ENCODE measurements at regions not wholly inside any gene's neighbourhood (a gene's known extent, or its start where the extent isn't known, plus 50 kb on each side); places are given as distances from the start of the nearest gene placed in this dataset.
A peak's percentile ranks its signal among the peaks of the same experiment; 100 is the strongest.
"Not testable (repeated sequence)": the region's sequence is repeated elsewhere in the genome, so short reads cannot be mapped to it uniquely, and the experiment has no call there.

DNA sequence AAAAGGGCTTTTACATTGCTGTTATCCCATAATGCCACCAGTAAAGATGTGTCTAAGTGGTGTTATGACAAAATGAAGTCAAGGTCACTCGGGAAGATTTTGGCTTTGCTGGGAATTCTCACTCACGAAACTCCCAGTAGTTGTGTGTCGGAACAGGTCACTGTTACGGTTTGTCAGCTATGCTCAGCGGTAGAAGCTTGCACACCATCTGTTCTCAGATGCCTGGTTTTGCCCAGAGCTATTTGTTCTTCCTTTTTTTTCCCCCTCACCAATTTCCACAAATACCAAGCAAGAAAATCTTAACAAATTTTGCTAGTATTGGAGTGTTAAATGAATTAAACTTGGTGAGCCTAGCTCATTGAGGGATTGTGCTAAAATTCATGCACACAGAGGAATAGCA is 915.1 kb downstream of the MCTP2 start:
- no peak for DNase-seq (ENCODE audit: low spot score)

DNA sequence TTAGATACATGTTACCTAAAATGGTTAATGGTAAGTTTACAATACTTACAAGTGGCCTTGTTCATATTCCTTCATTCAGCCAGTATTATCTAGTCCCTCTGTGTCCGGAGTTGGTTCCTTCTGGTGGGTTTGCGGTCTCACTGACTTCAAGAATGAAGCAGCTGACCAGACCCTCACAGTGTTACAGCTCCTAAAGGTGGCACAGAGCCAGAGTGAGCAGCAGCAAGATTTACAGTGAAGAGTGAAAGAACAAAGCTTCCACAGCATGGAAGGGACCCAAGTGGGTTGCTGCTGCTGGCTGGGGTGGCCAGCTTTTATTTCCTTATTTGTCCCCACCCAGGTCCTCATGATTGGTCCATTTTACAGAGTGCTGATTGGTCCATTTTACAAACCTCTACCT is 916.8 kb downstream of the MCTP2 start:
- no peak for DNase-seq (ENCODE audit: low spot score)

DNA sequence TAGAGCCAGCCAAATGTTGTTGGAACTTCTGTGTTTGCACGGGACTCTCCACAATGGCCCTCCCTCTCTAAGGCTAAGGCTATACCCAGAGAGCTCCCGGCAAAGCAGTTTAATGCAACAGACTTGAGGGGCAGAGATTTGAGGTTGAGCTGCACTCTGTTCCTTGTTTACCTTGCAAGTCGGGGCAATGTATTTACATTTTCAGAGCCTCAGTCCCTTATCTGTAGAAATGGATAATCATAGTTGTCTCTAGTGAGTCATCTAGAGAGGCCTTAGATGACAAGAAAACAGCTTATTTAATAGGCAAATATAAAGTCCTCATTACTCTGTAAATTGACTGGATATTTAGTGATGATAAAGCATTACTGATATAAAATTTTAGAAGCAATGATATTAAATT is 917.7 kb downstream of the MCTP2 start:
- peak; percentile 10 for DNase-seq (ENCODE audit: low spot score)

DNA sequence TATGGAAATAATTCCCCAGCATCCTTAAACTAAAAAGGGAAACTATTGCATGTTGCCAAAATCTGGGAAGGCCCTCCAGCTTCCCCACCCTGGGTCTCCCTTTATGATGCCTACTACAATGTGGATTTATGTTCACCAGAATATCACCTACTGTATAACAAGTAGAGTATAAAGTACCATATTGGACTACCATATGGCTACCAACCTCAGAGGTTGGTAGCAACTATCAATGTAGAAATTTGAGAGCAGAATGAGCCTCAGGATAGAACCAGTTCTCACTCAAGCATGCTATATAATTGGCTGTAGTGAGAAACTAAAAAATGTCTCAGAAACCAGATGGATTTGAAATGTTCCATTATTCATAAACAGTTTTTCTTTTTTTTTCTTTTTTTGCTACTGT is 918.4 kb downstream of the MCTP2 start:
- no peak for DNase-seq (ENCODE audit: low spot score)

DNA sequence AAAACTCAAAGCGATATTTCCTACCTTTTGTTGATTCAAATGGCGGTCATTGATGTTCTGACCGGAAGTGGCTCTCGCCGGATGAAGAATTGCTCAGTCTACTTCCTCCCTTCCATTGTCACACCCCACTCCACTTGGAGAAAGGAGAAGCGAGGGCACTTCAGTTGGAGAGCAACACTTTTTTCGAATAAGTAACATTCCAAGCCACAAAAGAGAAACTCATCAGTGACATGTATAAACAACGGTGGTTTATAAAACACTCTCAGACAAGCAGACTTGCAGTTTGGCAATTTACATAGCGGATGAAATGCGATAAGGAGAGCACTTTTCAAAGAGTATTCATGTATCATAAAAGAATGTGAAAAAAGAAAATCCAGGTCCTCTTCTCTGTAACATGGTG is 919.1 kb downstream of the MCTP2 start:
- DNase-seq (ENCODE audit: low spot score), result no peak

DNA sequence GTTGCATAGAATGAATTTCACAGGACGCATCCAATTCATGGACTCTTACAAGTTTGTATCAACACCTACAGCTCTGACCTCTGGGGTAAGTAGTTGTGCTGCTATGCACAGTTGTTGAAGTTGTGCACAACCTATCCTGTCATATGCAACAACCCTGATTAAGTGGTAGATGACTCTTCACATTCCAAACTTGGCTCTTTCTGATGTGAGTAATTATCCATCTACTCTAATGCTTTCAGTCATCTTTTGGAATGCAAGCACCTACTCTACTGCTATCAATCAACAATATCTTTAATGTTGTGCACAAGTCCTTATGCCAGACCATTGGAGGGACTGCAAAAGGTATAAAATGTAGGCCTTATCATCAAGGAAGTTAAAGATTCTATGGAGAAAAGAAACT is 921.4 kb downstream of the MCTP2 start:
- DNase-seq (ENCODE audit: low spot score), result no peak

DNA sequence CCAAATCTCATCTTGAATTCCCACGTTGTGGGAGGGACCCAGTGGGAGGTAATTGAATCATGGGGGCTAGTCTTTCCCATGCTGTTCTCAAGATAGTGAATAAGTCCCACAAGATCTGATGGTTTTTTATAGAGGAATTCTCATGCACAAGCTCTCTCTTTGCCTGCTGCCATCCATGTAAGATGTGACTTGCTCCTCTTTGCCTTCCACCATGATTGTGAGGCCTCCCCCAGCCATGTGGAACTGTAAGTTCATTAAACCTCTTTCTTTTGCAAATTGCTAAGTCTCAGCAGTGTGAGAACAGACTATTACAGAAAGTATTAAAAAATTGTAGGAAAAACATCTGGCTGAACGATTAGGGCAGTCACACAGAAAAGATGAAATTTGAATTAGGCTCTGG is 921.8 kb downstream of the MCTP2 start:
- DNase-seq (ENCODE audit: low spot score), result not testable (repeated sequence)

DNA sequence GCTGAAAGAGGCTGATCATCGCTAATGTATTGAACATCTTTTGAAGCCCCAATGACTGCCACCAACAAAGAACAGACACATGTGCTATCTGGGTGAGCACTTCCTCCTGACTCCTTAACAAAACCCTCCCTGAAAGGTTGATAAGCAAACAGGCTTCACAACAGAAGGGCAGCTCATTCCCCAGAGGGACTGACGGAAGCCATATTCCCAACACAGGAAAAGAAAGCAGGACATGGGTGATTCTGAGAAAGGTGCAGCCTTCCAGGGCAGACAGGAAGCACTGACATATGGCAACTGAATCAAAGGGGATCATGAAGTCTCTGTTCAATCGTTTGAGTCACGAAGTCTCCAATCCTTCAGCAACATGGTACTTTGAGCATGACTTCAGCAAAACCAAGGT is 929.0 kb downstream of the MCTP2 start:
- no peak for DNase-seq (ENCODE audit: low spot score)

DNA sequence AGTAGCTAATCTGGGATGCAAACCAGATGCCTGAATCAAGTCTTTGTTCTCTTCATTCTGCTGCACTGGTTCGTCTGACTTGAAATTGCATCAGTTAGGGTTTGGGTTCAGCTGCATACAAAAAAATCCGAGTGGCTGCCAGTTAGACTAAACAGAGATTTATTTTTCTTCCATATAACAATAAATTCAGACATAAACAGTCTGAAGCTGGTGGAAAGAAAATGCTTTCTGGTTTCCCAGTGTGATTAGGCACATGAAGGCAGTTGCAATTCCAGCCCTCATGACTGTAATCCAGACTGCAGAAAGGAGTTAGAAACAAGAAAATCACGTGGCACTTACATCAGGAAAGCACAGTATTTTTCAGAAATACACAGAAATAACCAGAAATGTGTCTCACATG is 930.7 kb downstream of the MCTP2 start:
- no peak for DNase-seq (ENCODE audit: low spot score)

DNA sequence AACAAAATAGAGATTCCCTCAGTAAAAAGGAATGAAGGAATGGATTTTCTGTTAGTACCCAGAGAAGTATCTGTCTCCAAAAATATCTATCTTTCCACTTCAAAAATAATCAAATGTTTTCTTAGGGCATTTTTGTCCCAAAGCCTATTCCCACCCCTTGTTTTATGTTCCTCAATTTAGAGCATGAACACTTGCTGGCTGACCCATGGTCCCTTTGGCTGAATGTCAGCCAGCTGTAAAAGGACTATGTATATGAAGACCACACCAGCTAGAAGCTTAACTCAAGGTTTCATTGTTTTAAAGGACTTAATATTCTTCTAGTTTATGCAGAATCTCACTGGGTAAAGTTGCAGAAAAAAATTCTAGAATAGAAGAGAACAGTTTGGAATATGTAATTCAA is 931.2 kb downstream of the MCTP2 start:
- DNase-seq (ENCODE audit: low spot score), result no peak

DNA sequence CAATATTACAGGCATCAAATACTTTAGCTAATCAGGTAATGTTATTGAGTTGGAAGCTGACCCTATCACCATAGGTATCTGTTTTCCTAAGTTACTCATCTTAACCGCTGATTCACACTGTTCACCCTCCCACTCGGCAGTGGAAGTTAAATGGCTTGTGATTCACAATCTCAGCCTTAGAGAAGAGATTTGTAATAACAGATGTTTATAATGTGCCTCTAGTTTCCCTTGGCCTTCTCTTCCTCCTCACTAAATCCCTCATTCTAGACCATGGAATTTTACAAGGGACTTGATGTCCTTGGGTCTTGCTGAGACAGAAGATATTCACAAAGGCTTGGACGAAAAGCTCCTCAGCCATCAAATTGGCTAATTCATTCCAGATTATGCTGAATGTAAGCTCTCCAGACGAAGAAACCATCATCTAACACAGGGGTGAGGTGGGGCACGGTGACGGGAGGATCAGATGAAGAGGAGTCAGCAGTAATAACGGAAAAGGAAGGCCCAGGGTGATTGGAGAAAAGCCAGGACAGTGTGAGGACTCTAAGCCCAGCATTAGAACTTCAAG is 931.7 kb downstream of the MCTP2 start:
- DNase-seq (ENCODE audit: low spot score), result no peak

DNA sequence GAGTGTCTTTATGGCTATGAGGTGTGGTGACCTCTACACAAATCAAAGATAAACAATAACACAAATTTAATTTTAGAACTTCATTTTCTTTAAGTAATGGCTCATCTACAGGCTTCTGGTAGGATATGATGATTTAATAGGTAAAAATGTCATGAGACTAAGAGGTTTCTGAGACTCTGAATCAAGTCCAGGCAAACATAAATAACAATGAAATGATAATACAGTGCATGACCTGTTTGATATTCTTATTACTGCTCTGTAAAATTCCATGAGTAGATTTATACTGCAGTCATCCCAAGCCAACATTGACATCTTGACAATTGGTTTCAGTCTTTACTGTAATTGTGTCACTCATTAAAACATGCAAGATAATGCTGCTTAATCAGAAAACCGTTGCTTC is 936.8 kb downstream of the MCTP2 start:
- DNase-seq (ENCODE audit: low spot score), result no peak

DNA sequence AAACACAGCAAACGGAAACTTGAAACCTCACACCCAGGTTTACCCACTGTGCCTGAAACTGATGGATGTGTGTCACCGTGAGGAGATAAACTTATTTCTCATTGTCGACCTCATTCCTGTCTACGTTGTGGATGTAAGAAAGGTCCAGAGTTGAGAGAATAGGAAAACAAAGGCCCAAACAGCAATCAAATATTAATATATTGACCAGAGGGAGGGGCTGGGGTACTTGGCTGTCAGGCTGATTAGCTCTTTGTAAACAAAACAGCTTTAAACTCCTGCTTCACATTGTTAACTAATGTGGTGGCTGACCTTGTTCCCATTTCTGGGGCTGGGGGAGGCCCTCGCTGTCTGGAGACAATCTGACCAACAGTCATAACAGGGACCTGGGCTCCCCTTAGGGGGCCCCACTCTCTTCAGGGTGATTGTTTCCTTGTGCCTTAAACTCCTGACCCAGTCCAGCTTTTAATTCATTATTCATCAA is 937.6 kb downstream of the MCTP2 start:
- DNase-seq (ENCODE audit: low spot score), result peak; percentile 15

DNA sequence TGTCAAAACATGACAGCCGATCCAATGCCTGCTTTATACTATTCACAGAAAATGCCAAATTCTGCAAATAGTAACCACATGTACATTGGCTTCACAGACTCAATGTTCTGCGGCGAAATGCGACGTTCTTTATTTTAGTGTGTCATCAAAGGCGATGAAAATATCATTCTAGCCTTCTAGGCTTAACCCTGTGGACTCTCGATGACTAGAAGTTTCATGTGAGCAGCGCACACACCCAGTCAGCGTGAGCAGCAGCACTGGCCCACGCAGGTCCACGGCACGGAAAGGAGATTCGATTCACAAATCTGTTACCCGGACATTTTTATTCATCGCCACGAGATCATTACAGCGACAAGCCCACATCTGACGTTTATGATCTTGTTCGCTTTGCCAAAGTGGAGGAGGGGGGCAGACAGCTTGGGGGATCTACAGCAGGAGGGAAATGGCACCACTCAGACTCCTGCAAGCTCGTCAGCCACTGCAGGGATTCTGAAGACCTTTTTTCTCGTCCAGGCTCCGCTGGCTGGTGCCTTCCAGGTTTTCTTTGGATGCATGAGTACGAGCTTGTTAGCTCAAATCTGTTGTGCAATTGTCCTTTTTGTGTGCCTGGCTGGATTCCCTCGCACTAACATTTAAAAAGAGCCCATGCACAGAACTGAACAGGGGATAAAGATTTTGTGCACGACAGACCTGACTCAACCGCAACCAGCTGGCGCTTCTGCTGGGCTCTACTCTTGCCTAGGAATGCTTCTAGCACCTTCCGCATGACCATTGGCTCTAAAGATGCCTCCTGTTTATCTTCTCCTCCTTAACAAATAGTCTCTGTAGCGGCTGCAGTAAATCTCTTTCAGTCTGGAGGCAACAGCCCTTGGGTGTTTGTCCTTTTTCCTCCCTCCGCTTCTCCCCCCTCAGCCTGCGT is 938.4 kb downstream of the MCTP2 start:
- DNase-seq (ENCODE audit: low spot score), result peak; percentile 19

DNA sequence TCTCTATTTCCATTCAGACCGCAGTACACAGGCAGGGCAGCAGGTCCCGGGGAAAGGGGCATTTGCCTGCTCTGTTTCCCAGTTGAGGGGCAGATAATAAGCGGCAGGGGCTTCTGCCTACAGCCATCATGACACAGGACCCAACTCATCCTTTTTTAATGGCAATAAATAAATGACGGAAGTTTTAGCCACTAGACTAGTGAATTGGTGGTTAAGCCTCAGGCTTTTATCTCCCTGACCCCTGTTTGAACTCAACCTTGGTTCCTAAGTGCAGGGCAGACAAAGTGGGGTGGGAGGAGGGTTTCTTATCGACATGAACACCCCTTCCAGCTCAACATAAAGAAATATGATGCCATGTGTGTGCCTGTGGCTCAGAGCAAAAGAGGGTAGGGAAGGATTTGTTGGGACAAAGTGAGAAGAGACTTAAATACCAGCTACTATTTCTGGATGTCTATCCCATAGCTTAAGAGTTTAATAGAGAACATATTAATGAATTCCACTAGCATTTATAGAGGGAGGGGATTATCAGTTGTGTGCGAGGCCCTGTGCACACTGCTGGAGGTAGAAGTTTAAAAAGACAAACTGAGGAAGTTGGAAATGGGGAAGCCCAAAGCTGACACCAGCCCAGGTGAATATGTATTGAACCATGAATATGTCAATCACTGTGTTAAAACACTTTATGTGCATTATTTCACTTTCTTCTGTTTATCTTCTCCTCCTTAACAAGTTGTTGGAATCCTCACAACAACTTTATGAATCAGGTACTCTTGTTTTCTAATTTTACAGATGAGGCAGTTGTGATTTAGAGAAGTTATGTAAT is 939.4 kb downstream of the MCTP2 start:
- peak; percentile 20 for DNase-seq (ENCODE audit: low spot score)

DNA sequence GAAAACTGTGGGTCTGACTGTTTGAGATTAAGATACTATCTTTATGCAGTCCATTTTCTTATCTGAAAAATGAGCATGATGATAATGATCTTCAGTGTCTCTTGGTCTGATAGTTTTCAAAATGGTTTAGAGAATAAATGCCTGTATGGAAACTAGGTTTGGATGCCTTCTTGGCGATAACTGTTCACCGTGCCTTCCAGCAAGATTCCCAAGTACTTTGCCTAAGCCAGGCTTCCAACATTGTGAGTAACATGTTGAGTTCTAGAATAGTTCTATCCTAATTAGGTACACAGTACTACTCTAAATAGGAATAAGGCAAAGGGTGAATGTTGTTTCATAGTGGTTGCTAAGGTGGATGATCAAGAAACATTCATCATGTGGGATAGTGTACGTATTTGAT is 940.2 kb downstream of the MCTP2 start:
- DNase-seq (ENCODE audit: low spot score), result no peak

DNA sequence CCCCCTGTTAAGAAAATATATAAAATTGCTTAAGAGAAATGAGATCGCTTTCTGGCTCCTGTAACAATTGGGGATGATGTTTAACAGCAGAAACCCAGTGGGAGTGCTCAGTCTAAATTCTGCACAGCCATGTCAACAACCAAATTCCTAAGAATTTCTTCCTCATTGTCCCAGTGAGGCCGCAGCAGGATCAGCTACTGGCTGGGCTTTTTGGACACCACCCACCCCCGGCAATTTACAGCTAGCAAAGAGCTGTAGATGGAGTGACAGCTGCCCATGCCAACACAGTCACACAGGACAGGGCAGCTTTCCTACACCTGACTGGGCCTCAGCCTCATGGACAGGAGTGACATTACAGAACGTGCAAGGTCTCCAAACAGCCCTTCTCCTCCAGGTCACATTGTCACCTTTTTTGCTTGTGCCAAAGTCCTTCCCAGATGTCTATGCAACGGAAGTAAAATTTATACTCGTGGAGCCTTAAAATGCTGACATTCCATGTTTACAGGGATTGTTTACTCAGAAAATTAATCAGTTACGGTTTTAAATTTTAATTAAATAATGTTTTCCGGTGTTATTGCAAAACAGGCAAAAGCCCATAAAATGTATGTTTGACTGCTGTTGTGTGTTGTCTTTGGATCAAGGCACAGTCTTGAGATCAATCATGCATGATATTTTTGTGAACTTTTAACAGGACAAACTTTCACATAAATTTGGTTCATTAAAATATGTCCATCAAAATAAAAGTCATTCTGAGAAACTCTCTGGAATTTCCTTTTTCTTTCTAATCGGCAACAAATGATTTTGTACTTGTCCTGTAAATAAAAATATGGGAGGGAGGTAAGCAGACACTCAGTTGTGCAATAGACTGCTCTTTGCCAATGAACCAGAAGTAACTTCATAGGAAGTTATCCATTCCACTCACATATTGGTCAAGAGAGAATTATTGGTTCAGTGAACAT is 943.2 kb downstream of the MCTP2 start:
- no peak for DNase-seq (ENCODE audit: low spot score)

DNA sequence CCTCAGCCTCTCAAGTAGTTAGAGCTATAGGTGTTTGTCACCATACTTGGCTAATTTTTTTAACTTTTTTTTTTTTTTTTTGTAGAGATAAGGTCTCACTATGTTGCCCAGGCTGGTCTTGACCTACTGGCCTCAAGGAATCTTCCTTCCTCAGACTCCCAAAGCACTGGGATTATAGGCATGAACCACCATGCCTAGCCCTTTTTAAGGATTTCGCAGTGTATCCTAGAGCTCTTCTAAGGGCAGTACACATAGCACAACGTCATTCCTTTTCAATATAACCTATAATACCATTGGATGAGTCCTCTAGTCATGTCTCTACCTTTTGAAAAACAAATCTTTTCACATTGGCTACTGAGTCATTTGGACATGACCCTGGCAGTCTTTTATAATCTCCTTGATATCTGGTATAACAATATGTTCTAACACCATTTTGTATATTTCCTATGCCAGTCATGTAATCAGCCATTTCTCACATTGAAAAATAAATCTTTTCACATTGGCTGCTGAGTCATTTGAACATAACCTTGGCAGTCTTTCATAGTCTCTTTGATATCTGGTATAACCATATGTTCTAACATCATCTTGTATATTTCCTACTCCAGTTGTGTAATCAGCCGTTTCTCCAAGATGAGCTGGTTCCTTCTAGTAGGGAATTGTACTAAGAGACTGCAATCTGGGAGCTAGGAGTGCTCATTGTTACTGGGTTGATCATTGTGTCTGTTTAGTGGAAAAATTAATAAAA is 944.7 kb downstream of the MCTP2 start:
- no peak for DNase-seq (ENCODE audit: low spot score)

DNA sequence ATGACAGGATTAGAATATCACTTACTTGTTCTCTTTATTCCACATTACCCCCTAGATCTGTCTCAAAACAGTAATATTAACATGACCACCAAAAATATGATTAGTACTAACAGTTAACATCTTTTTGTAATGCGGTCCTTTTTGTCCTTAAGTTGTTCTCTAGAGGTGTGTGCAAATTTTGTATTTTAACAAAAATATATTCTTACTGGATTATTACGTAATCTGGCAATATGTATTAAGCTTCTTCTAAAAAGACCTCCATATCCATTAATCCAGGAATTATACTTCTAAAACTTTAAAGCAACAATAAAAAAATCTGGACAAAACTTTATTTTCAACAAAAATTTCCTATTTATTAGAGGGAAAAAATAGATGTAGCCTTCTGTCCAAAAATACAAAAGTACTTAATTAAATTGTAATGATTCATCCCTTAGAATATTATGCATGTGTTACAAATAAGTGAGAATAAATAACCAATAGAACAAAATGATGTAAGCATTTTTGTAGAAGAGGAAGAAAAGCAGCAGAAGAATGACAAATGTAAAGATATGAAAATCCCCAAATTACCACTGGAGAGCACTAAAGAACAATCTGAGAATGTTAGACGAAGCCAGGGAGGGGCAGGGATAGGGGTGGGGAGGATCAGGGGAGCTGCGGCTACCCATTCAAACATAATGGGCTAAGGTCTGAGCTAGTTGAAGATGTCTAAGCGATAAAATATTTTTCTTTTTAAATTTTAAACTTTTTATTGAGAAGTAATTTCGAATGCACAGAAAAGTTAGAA is 945.6 kb downstream of the MCTP2 start:
- no peak for DNase-seq (ENCODE audit: low spot score)

DNA sequence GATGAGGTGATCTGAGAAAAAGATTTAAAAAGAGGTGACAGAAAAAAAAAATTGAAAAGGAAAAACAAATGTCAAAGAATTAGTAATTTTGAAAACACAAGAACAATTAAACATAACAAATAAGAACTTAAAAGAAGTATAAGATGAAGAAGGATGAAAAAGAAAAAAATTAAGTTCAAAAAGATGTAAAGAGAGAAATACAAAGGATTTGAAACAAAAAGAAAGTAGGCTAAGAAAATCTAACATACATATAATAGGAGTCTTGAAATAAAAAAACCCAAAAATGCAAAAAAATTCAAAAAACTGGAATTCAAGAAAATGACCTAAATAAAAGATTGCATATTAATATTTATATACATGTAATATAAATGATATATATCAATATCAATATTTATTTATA is 949.2 kb downstream of the MCTP2 start:
- no peak for DNase-seq (ENCODE audit: low spot score)
